ENCODE measurements at regions not wholly inside any gene's neighbourhood (a gene's known extent, or its start where the extent isn't known, plus 50 kb on each side); places are given as distances from the start of the nearest gene placed in this dataset.

- TF ChIP-seq EZH2 (IDR thresholded peaks at IDR 0.05; ENCODE audit: borderline replicate concordance, low read depth, low read length, poor library complexity, severe bottlenecking) (no peak), CTCF (conservative IDR thresholded peaks at IDR 0.05; ENCODE audit: low read depth, low read length) (no peak)
Measured at GRCh38 chr4:53693909-53694308, 102.6 kb upstream of the LNX1 start.
